HepG2 (cell line): ENCODE measurements at regions not wholly inside any gene's neighbourhood (a gene's known extent, or its start where the extent isn't known, plus 50 kb on each side); places are given as distances from the start of the nearest gene placed in this dataset.

Source experiments
- ATAC-seq: fragments of 200-7000 bp; cut with Tn5 transposase; 3 replicates; pipeline ENCODE4 v1.9.1; 2020; ENCODE audit warnings: mild to moderate bottlenecking, moderate library complexity
- BruUV-seq: library from RNA; stranded (reverse); fragments of 400-500 nt; replicated peaks from 2 replicates; lab custom pipeline; 2021; lab: Mats Ljungman, UMichigan
- CTCF ChIA-PET: fragments of 300-600 bp; formaldehyde crosslinking; extraction: SDS; loops from one replicate; lab custom pipeline; 2021; ENCODE audit warnings: low total read pairs, inconsistent platforms, low intra/inter-chr PET ratio; lab: Yijun Ruan, JAX
- POLR2A ChIA-PET: fragments of 350-600 bp; sonication (Branson Sonifier 250); formaldehyde crosslinking; loops from one replicate; lab custom pipeline; 2020; ENCODE audit warnings: antibody characterized with exemption, inconsistent platforms; lab: Yijun Ruan, JAX
- DNase-seq: peaks from one replicate; pipeline ENCODE4 v3.0.0-alpha.2; 2015; ENCODE audit warnings: low spot score
- FAIRE-seq: peaks from 3 replicates; lab custom pipeline; 2011; peaks lifted over from hg19 to GRCh38; lab: Jason Lieb, UNC
- H2AFZ ChIP-seq: one replicate; pipeline ENCODE4 v1.6.1; 2011; ENCODE audit warnings: low read length, inconsistent platforms
- H3K27ac ChIP-seq: fragments of 300-600 bp; 3 replicates; pipeline ENCODE4 v1.8.0; 2011; ENCODE audit warnings: mixed run types, mild to moderate bottlenecking, mixed read lengths, low read length, inconsistent platforms; ENCODE audit not compliant: insufficient read depth; ENCODE audit errors: extremely low read length
- H3K27me3 ChIP-seq, 2 experiments: fragments of 200-600 bp in 1 of 2; 2 replicates in 1 of 2; 3 replicates in 1 of 2; pipeline versions ENCODE4 v1.6.0 to v1.8.0; 2011; ENCODE audit warnings: low read length in 2 of 2, mild to moderate bottlenecking in 2 of 2, moderate library complexity in 2 of 2, inconsistent platforms in 1 of 2; ENCODE audit not compliant: insufficient read depth in 2 of 2, control insufficient read depth in 1 of 2
- H3K36me3 ChIP-seq, 2 experiments: fragments of 200-600 bp in 1 of 2; replicated peaks in 1 of 2; 2 replicates in 1 of 2; 3 replicates in 1 of 2; pipeline versions ENCODE4 v1.5.1 to v1.8.0; 2011; ENCODE audit warnings: low read length in 2 of 2, inconsistent platforms in 1 of 2; ENCODE audit not compliant: insufficient read depth in 2 of 2, control insufficient read depth in 1 of 2
- H3K4me1 ChIP-seq: 2 replicates; pipeline ENCODE4 v1.5.1; 2012; ENCODE audit warnings: low read length, inconsistent platforms; ENCODE audit not compliant: insufficient read depth
- H3K4me2 ChIP-seq: 2 replicates; pipeline ENCODE4 v1.6.0; 2011; ENCODE audit warnings: low read depth, low read length, inconsistent platforms
- H3K4me3 ChIP-seq, 3 experiments: fragments of 200-600 bp in 1 of 3; sonication (generic), shearing (Covaris generic) in 1 of 3; replicated peaks in 1 of 3; 2 replicates each; pipeline ENCODE4 v1.5.1; 2011 to 2016; ENCODE audit warnings: low read length in 3 of 3, inconsistent platforms in 2 of 3, low read depth in 2 of 3, mild to moderate bottlenecking in 2 of 3, control low read depth in 1 of 3, mixed read lengths in 1 of 3; ENCODE audit not compliant: insufficient read depth in 1 of 3
- H3K79me2 ChIP-seq: one replicate; pipeline ENCODE4 v1.6.1; 2011; ENCODE audit warnings: low read length, inconsistent platforms; ENCODE audit not compliant: insufficient read depth
- H3K9ac ChIP-seq: 2 replicates; pipeline ENCODE4 v1.6.0; 2011; ENCODE audit warnings: mild to moderate bottlenecking, low read depth, low read length, inconsistent platforms; ENCODE audit not compliant: insufficient read depth
- H3K9me3 ChIP-seq: 2 replicates; pipeline ENCODE4 v1.5.1; 2012; ENCODE audit warnings: mild to moderate bottlenecking, low read length
- H4K20me1 ChIP-seq: 2 replicates; pipeline ENCODE4 v1.6.0; 2011; ENCODE audit warnings: inconsistent platforms, mild to moderate bottlenecking, low read length, moderate library complexity; ENCODE audit not compliant: insufficient read depth
- ARNT2 ChIP-seq: sonication (generic); formaldehyde crosslinking; IDR thresholded peaks from 2 replicates; pipeline ENCODE4 v1.8.0; 2022; ENCODE audit warnings: mild to moderate bottlenecking, low read depth, missing genetic modification reagents, moderate library complexity
- CBX2 ChIP-seq, 2 experiments: fragments of 200-600 bp in 1 of 2; sonication (generic); formaldehyde crosslinking in 1 of 2; IDR thresholded peaks; 2 replicates each; pipeline versions ENCODE4 v1.7.0 to v1.8.1; 2018 to 2022; ENCODE audit warnings: low read depth in 2 of 2, low read length in 1 of 2, mild to moderate bottlenecking in 1 of 2, missing genetic modification reagents in 1 of 2
- HHEX ChIP-seq: IDR thresholded peaks from 2 replicates; pipeline ENCODE4 v1.6.1; 2016; ENCODE audit warnings: control low read depth
- RBM22 ChIP-seq: fragments of 200-400 bp; formaldehyde crosslinking; optimal IDR thresholded peaks from 2 replicates; pipeline ENCODE3; 2017; ENCODE audit warnings: mild to moderate bottlenecking, low read length, moderate library complexity
- SAP130 ChIP-seq: IDR thresholded peaks from 2 replicates; pipeline ENCODE4 v1.6.1; 2016; ENCODE audit warnings: low read depth
- ZEB1 ChIP-seq: IDR thresholded peaks from 2 replicates; pipeline ENCODE4 v1.6.1; 2012; ENCODE audit warnings: mild to moderate bottlenecking, low read depth, inconsistent platforms; ENCODE audit not compliant: insufficient replicate concordance
- ZNF720 ChIP-seq: sonication (generic); formaldehyde crosslinking; IDR thresholded peaks from 2 replicates; pipeline ENCODE4 v1.4.0; 2020; ENCODE audit warnings: missing genetic modification reagents
- WGBS: methylation state at CpG from one replicate; pipeline ENCODE4 v1.1.6; 2017; ENCODE audit warnings: low lambda C conversion rate; 5-methylcytosine and 5-hydroxymethylcytosine counted together
- in situ Hi-C: cut with HindIII; loops from 2 replicates; pipeline ENCODE4 v1.10.0; 2017; ENCODE audit warnings: low pct_unique_long_range_greater_than_20kb; ENCODE audit not compliant: extremely low pct_ligation_motif_present
- intact Hi-C: fragments of 100-400 bp; cut with micrococcal nuclease; formaldehyde crosslinking; loops from one replicate; pipeline ENCODE4 v1.10.0; 2022; ENCODE audit not compliant: unreplicated experiment

- DNase-seq = no peak
- Histone ChIP-seq H3K4me3 (no peak overlapping the region), H3K9ac (no peak overlapping the region), H3K36me3 (no peaks in the 10 kb centered on the region), H3K4me1 (no peaks in the 10 kb centered on the region), H3K9me3 (no peaks in the 10 kb centered on the region), H3K27me3 (peaks cover 12 to 24% of the 10 kb centered on the region in 2 experiments; a peak in 4 of 5 replicates), H2AFZ (no peak overlapping the region), H3K4me2 (no peak overlapping the region), H4K20me1 (no peaks in the 10 kb centered on the region), H3K79me2 (no peaks in the 10 kb centered on the region), H3K27ac (no peak overlapping the region)
- ChIA-PET CTCF (no interaction called here), POLR2A (no interaction called here)
- intact Hi-C loops (no loop called here), in situ Hi-C loops (no loop called here)
- BruUV-seq = no TSS peak
- 28% methylated on average over 5 of the region's 66 CpGs for WGBS
- no peak for FAIRE-seq
- TF ChIP-seq ZEB1 = no peak
- no peak for TF ChIP-seq HHEX (CRISPR knock-in tag)
- TF ChIP-seq SAP130 = no peak
- TF ChIP-seq CBX2 (IDR thresholded peaks at IDR 0.05; ENCODE audit: low read depth, low read length) = no peak
- TF ChIP-seq CBX2 (CRISPR knock-in tag; IDR thresholded peaks at IDR 0.05; ENCODE audit: low read depth) = no peak
- TF ChIP-seq RBM22 = no peak
- no peak for TF ChIP-seq ZNF720
- no peak for TF ChIP-seq ARNT2 (CRISPR knock-in tag)
- ATAC-seq = no peak; the same call in 2 of the 3 replicates
Observed at GRCh38 chr14:104461676-104462449, 117.7 kb upstream of the C14orf180 start.
